Endothelial cell of umbilical vein (primary cell): ENCODE measurements at regions not wholly inside any gene's neighbourhood (a gene's known extent, or its start where the extent isn't known, plus 50 kb on each side); places are given as distances from the start of the nearest gene placed in this dataset.

Experiments used
- EZH2 ChIP-seq: IDR thresholded peaks from 2 replicates; pipeline ENCODE4 v1.6.1; 2012; ENCODE audit warnings: borderline replicate concordance, low read depth, mild to moderate bottlenecking, moderate library complexity, low read length, inconsistent platforms; ENCODE audit not compliant: severe bottlenecking
- FOS ChIP-seq: IDR thresholded peaks from 2 replicates; pipeline ENCODE4 v1.6.1; 2011; ENCODE audit warnings: mild to moderate bottlenecking, low read length, moderate library complexity, borderline replicate concordance; ENCODE audit not compliant: insufficient read depth
- GATA2 ChIP-seq: IDR thresholded peaks from 2 replicates; pipeline ENCODE4 v1.7.0; 2011; ENCODE audit warnings: low read depth, mild to moderate bottlenecking, moderate library complexity, mixed read lengths, low read length; ENCODE audit not compliant: insufficient read length, insufficient read depth
- JUN ChIP-seq: IDR thresholded peaks from 2 replicates; pipeline ENCODE4 v1.6.1; 2011; ENCODE audit warnings: borderline replicate concordance, low read depth; ENCODE audit not compliant: insufficient read length, insufficient read depth
- MYC ChIP-seq: IDR thresholded peaks from one replicate; pipeline ENCODE4 v1.6.1; 2011; ENCODE audit warnings: mild to moderate bottlenecking, low read depth, low read length
- POLR2A ChIP-seq: IDR thresholded peaks from 2 replicates; pipeline ENCODE4 v1.6.1; 2012; ENCODE audit warnings: low read depth, mild to moderate bottlenecking, control low read depth, low read length
- POLR2AphosphoS5 ChIP-seq: IDR thresholded peaks from 2 replicates; pipeline ENCODE4 v1.6.1; 2012; ENCODE audit warnings: low read depth, mild to moderate bottlenecking, control low read depth, low read length, moderate library complexity; ENCODE audit not compliant: insufficient read depth
- TF ChIP-seq, protein P1 (sequence below), 2 donors: IDR thresholded peaks; 1 replicate in 1 of 2; 2 replicates in 1 of 2; pipeline ENCODE4 v1.5.1; 2011; ENCODE audit warnings: low read length in 2 of 2, mild to moderate bottlenecking in 2 of 2, moderate library complexity in 2 of 2, control low read depth in 1 of 2, inconsistent platforms in 1 of 2, low read depth in 1 of 2; ENCODE audit not compliant: insufficient read depth in 1 of 2; ENCODE audit errors: extremely low read depth in 1 of 2
- TF ChIP-seq, protein P2 (sequence below): IDR thresholded peaks from 2 replicates; pipeline ENCODE4 v1.6.1; 2011; ENCODE audit not compliant: insufficient read depth, insufficient read length

DNA sequence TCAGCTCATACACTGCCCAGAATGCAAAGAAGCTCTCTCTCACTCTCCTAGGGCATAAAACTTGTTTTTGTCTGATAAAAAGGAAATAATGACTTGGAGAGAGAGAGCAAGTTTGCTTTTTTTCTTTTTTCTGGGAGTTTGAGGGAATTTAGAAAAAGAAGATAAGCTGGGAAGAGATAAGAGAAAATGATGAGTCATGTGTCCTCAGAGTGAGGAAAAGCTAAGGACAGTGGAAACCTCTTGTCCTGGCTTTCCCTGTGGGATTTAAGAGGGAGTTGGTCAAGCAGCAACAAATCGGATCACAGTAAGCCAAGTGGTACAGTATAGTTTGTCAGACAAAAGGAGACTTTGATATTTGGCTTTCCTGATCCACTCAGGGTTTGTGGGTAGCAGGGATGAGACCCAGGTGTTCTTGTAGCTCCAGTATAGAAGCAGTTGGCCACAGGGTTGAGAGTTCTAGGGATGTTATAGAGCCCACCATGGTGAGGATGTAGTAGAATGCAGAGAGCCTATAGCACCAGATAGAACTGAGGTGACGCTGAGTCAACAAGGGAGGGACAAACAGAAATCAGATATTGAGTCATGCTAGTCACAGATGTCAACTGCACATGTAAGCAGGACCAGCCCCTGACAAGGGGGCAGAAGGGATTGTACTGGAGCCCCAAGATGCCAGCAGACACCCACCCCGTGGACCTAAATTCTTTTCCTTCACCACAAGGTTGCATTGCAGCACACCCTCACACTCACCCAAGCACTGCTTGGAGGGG lies 219.3 kb upstream of the TAC1 start:
- TF ChIP-seq POLR2A, result no peak
- TF ChIP-seq, protein P1, sequence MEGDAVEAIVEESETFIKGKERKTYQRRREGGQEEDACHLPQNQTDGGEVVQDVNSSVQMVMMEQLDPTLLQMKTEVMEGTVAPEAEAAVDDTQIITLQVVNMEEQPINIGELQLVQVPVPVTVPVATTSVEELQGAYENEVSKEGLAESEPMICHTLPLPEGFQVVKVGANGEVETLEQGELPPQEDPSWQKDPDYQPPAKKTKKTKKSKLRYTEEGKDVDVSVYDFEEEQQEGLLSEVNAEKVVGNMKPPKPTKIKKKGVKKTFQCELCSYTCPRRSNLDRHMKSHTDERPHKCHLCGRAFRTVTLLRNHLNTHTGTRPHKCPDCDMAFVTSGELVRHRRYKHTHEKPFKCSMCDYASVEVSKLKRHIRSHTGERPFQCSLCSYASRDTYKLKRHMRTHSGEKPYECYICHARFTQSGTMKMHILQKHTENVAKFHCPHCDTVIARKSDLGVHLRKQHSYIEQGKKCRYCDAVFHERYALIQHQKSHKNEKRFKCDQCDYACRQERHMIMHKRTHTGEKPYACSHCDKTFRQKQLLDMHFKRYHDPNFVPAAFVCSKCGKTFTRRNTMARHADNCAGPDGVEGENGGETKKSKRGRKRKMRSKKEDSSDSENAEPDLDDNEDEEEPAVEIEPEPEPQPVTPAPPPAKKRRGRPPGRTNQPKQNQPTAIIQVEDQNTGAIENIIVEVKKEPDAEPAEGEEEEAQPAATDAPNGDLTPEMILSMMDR (IDR thresholded peaks at IDR 0.05; ENCODE audit: extremely low read depth in 1 of 2, insufficient read depth in 1 of 2, low read depth in 1 of 2, low read length in 2 of 2), result no peak
- TF ChIP-seq EZH2, result no peak
- TF ChIP-seq POLR2AphosphoS5, result no peak
- TF ChIP-seq JUN, result no peak
- TF ChIP-seq, protein P2, sequence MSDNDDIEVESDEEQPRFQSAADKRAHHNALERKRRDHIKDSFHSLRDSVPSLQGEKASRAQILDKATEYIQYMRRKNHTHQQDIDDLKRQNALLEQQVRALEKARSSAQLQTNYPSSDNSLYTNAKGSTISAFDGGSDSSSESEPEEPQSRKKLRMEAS, result no peak
- no peak for TF ChIP-seq GATA2
- no peak for TF ChIP-seq MYC
- TF ChIP-seq FOS, result no peak
